GM19025 (cell line): ENCODE measurements at regions not wholly inside any gene's neighbourhood (a gene's known extent, or its start where the extent isn't known, plus 50 kb on each side); places are given as distances from the start of the nearest gene placed in this dataset.
A peak's percentile ranks its signal among the peaks of the same experiment; 100 is the strongest.

ENCODE experiments used
- ATAC-seq: cut with Tn5 transposase; IDR thresholded peaks from one replicate; pipeline ENCODE4 v1.9.1; 2021; ENCODE audit warnings: mild to moderate bottlenecking, low read depth, moderate library complexity; ENCODE audit not compliant: unreplicated experiment

DNA sequence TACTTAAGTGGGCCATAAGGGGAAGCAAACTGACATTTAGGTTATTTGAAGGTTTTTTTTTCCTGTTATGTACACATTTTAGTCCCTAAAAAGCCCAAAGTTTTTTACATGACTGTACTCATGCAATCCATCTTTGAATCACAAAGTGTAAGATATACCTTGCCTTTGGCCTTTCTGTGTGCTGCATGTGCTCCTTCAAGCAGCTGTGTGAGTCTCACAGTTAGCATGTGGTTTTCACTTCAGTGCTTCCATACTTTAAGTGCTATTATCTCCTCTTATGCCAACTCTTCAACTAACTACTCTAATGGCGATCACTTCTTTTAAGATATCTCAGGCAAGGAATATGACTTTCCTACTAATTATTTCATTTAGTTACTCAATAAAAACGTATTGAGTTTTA is 597.1 kb upstream of the ACVR2A start:
- ATAC-seq: no peak

DNA sequence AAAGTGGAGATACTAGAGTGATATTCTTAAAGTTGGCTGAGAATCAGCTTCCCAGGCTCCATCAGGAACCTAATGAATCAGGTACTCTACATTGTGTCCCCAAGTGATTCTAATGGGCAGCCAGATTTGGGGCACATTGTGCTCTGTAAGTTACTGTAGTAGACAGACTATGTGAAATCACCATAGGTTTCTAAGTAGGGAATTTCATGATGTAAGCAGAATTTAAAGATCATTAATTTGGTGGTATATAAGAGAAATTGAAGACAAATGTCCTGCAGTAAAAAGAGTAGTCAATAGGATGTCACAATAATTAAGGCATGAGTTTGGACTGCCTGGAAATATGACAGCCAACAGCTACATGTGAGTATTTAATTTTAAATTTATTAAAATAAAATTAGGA is 602.4 kb upstream of the ACVR2A start:
- no peak for ATAC-seq

DNA sequence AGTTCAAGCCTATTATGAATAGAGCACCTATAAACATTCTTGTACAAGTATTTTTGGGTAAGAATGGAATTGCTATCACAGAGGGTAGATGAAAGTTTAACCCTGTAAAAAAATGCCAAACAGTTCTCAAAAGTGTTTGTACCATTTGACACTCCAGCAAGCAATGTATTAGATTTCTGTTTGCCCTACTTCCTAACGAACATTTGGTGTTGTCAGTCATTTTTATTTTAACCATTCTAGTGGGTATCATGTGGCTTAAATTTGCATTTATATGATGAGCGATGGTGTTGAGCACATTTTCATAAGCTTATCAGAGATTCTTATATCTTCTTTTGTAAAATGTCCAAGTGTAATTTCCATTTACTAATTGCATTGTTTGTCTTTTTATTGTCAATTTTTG is 608.2 kb upstream of the ACVR2A start:
- no peak for ATAC-seq

- ATAC-seq: no peak
Observed at GRCh38 chr2:147232225-147232669, 612.6 kb upstream of the ACVR2A start.

- no peak for ATAC-seq
Observed at GRCh38 chr2:147231607-147232006, 613.2 kb upstream of the ACVR2A start.

DNA sequence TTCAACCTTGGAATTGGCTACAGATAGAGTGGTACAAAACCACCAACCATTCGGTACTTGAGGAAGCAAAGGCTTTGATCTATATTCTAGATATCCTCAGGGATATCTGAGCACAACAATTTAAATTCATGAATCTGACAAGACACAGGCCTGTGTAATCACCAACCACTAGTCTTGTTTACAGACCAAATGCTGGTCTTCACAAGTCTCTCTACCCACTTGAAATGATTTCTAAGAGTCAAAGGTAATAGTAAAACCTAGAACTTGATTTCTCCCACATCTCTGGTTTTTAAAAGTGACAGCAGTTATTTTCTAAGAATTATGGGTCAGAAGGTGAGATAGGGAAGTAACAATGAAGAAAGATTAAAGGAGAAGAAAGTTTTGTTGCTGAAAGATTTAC is 613.7 kb upstream of the ACVR2A start:
- ATAC-seq: no peak

DNA sequence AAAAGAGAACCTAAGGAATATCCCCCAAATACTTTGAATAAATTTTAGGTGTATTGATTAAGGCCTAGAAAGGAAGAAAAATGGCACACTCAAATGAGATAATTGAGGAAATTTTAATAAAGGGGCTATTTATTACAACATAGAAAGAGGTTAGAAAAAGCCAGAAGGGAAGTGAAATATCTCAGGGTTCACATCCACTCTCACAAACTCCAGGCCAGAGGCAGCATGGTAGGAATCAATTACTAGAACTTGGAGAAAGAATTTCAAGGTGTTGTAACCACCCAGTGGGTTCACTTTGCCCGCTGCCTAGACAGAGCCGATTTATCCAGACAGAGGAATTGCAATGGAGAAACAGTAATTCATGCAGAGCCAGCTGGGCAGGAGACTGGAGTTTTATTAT is 617.5 kb upstream of the ACVR2A start:
- no peak for ATAC-seq

GRCh38 chr2:147224070-147224469 is 620.8 kb upstream of the ACVR2A start:
- ATAC-seq: no peak

- ATAC-seq: no peak
Observed at GRCh38 chr2:147223553-147224060, 621.2 kb upstream of the ACVR2A start.

- ATAC-seq: no peak
Observed at GRCh38 chr2:147223119-147223518, 621.7 kb upstream of the ACVR2A start.

- no peak for ATAC-seq
Observed at GRCh38 chr2:147222506-147222905, 622.3 kb upstream of the ACVR2A start.

DNA sequence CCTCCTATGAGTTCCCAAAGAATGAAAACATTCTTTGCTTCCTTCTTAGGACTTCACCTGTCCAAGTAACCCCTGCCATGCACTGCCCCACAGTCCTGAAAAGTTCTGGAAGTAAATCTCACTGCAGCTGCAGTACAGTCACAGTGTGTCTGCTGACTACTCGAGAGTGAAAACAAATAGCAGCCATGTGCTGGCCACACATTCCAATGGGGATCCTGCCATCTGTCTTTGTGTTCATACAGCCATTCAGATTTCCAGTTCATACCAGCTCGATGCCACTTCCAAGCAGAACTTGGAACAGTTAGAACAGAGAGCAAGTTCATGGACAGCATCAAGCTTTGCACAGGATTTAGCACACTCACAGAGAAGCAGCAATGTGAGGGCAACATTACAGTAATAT is 629.9 kb upstream of the ACVR2A start:
- no peak for ATAC-seq

DNA sequence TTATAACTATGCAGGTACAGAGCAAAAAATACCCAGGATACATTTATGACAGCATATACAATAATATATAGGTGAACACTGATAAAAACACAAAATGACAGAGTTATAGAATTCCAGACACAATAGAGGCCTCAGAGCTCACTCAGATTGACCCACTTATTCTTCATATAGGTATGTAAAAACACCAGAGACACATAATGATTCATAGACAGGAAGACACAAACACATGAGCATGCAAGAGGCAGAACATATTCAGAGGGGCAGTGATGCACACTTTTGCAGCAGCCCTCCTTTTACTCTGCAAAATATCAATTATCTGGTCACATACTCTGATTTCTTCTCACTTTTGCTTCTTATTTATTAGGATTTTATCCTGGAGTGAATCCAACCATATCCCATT is 633.3 kb upstream of the ACVR2A start:
- no peak for ATAC-seq

- ATAC-seq: no peak
Observed at GRCh38 chr2:147204102-147204501, 640.7 kb upstream of the ACVR2A start.

- ATAC-seq: no peak
Observed at GRCh38 chr2:147198651-147199171, 646.1 kb upstream of the ACVR2A start.

- ATAC-seq: no peak
Observed at GRCh38 chr2:147197754-147198483, 646.9 kb upstream of the ACVR2A start.

GRCh38 chr2:147182260-147182659 is 662.6 kb upstream of the ACVR2A start:
- peak; percentile 75 for ATAC-seq

DNA sequence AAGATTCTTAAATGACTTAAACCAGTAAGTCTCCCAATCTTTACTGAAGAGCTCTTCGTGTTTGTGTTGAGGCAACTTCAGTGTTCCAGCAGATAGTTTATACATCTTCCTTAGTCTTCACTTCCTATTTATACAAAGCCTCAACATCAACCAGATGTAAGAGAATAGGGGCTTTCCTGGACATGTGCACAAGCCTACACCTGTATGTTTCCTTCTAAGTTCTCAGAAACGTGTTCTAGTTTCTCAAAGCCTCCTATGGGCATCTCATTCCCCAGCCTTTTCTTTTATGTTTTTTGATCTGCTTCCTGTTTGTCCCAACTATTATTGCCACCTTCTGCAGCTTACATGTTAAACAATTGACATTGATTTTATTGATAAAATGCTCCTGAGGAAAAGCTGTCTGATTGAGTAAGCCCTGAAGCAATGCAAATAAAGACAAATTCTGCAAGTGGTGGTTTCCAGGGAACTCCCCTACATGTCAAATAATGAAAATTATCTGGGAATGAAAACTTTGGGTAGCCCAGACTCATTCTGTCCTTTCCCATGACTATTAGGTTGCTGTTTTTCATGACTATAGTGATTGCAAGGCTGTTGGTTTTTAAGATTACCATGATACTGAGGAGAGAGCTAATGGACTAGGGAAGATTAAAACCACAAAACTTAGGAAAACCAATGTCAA is 663.3 kb upstream of the ACVR2A start:
- ATAC-seq: peak; percentile 50

- ATAC-seq: no peak
Observed at GRCh38 chr2:147177071-147177857, 667.6 kb upstream of the ACVR2A start.

GRCh38 chr2:147174824-147175254 is 670.0 kb upstream of the ACVR2A start:
- no peak for ATAC-seq

DNA sequence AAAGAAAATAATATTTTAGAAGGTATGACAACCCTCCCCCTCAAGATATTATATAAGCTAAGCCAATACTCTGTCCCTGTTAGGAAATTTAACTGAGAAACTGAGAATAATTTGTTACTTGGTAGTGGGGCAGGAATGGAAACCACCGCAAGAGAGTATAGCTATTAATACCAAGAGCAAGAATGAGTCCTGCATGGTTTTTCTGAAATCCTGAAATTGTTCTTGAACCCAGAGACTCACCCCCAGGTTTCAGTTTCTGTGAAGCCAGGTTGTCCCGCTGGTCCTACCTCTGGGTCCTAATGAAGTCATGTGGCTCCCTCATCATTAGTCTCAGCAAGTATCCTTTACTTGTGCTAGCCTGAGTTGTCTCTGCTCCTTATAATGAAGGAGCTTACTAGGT is 671.0 kb upstream of the ACVR2A start:
- peak; percentile 44 for ATAC-seq
